GM21717 (cell line): ENCODE measurements at regions not wholly inside any gene's neighbourhood (a gene's known extent, or its start where the extent isn't known, plus 50 kb on each side); places are given as distances from the start of the nearest gene placed in this dataset.

Experiments used
- ATAC-seq: cut with Tn5 transposase; IDR thresholded peaks from one replicate; pipeline ENCODE4 v1.9.1; 2021; ENCODE audit warnings: mild to moderate bottlenecking, moderate library complexity; ENCODE audit not compliant: unreplicated experiment

DNA sequence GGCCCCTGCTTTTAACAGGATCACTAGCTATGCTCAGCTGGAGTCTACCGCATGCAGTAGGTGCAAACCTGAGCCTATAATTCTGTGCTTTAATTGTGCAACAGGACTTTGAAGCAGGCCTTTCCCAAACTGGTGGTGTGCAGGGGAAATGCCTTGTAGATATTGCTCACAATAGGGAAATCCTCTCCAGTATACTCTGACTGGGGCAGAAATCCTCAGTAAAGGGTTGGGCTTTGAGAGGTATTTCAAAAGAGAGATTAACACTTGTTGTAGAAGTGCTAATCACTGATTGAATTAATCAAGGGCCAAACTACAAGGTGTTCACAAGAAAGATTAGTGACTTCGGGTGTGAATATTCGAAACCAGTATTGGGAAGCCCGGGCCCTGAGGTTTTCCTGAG, 58.5 kb upstream of the EXOC6 start:
- ATAC-seq = no peak

DNA sequence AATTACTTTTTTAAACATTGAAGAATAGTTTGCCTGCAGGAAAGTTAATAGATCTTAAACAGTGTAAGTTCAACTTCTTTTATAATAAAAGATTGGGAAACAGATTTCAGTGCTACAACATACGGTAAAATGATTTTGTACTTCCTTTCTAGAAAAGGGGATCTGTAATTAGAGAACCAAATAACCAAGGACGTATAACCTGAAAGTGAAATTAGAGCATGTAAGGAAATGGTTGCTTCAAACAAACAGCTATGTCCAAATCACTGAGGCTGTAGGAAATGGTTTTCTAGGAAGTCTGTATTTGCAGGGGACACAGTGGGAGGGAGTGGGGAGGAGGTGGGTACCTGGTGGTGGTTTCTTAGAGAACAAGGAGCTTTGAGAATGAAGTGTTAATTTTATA, 57.9 kb upstream of the EXOC6 start:
- no peak for ATAC-seq

DNA sequence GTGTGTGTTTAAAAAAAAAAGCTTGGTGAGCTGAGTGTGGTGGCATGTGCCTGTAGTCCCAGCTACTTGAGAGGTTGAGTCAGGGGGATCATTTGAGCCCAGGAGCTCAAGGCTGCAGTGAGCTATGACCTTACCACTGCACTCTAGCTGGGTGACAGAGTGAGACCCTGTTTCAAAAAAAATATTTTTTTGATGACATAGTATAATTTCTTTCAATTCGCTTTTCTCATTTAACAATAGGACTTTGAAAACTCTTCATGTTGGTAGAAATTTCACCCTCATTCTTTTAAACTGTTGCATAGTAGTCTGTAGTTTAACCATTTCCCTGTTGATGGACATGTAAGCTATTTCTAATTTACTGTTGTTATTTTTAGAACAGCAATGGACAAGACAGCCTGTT, 55.7 kb upstream of the EXOC6 start:
- no peak for ATAC-seq
